ENCODE measurements at regions not wholly inside any gene's neighbourhood (a gene's known extent, or its start where the extent isn't known, plus 50 kb on each side); places are given as distances from the start of the nearest gene placed in this dataset.

DNA sequence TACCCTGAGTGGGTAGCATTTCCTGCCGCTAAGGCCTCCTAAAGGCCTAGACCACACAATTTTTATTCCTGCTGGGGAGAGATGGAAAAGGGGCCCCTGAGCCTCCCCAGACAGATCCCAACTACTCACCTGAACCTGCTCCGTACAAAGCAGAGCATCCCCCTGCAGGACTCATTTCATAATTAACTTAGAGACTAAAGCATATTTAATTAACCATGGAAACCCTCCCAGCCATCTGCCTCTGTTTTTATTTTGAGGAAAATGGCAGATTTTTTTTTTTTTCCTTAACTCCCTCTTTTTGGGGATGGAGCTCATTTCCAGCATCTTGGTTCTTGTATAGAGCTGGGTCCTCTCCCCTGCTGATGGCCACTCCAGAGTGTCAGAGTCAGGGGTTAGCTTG is 96.5 kb upstream of the CRHR1 start:
- DNase-seq (ENCODE audit: low read depth in 2 of 2) = no peak

DNA sequence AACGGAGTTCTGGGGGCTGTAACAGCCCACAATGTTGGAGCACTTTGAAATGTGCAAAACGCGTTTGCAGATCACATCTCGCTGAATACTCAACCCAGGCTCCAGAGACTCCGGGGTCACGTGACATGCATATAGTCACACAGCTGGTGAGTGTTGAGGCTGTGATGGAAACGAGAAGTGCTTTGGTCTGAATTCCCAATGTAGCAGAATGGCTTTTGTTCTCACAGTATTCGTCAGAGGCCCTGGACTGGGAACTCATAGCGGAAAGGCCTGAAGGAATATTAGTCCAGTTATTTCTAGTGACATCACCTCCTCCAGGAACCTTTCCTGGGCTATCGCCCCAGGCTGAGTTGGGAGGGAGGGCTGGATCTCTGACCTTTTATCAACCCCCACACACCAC is 95.8 kb upstream of the CRHR1 start:
- no peak for DNase-seq (ENCODE audit: low read depth in 2 of 2)

DNA sequence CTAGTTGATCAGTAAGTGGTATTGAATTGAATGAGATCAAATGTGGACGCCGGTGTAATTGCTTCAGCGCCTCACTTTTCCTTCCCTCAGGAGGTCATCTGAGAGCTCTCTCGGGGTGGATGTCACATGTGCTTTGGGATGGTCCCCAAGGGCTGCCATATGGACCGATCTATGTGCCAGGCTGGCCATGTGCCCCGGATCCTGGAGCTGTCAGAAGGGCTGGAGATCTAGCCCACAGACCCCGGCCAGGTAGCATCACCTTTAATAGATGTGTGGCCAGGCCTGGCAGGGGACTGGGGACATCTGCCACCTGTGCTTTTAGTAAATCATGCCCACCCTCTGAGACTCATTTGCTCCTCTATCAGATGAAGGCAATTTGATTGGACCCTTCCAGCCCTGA is 95.3 kb upstream of the CRHR1 start:
- DNase-seq (ENCODE audit: low read depth in 2 of 2) = no peak

DNA sequence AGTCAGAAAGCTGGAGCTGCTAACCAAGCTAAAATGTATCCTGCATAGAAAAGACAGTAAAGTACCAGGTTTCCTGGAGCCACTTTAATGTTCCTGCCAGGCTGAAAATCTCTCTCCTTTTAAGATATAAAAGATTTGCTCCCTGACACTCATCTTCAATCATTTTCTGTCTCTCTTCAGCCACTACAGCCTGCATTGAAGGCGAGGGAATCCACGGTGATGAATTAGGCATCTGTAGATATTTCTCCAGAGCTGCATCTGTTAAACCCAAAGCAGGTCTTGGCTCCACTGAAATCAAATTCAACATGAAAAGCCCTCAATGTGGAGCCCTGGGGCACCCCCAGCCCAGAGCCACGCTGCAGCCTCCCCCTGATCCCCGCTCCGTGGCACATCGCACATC is 94.7 kb upstream of the CRHR1 start:
- no peak for DNase-seq (ENCODE audit: low read depth in 2 of 2)

DNA sequence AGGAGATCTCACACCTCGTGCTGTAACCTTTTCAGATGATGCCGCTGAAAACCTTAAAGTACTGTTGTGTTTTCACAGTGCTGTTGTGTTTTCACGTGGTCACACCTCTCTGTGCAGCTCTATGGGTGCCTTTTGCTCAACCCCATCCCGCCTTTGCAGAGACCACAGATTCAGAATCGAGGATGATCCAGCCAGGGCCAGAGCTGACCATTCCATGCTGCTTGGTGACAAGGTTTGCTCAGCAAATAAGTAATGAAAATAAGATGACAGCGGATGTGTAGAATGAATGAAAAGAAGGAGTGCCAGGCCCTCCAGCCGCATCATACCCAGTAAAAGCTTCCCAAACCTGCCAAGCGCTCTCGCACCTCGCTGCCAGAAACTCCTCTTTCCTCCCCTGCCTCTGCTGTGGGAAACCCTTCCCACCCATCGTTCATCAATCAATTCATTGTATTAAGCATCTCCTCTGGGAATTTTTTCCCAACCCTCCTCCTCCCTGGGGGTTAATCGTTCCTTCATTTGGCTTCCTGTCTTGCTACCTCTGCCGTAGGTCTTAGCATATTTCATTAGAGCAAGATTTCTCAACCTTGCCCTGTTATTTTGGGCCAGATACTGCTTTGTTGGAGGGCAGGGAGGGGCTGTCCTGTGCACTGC is 93.4 kb upstream of the CRHR1 start:
- no peak for DNase-seq (ENCODE audit: low read depth in 2 of 2)

DNA sequence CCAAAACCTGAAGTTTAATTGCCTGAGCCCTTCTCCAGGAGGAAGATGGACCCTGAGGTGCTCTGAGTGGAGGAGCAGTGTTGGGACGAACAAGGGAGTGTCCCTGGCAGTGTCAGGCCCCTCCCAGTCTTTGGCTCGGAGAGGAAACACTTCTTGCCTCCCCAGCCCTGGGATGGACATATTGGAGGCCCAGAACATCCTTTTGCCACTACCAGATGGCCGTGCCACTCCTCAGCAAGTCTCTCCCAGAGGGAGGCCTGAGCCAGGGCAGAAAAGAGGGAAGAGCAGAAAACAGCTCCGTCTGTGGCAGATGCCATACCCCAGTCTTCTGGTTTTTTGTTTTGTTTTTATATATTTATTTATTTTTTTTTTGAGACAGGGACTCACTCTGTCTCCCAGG is 91.5 kb upstream of the CRHR1 start:
- DNase-seq (ENCODE audit: low read depth in 2 of 2) = no peak

DNA sequence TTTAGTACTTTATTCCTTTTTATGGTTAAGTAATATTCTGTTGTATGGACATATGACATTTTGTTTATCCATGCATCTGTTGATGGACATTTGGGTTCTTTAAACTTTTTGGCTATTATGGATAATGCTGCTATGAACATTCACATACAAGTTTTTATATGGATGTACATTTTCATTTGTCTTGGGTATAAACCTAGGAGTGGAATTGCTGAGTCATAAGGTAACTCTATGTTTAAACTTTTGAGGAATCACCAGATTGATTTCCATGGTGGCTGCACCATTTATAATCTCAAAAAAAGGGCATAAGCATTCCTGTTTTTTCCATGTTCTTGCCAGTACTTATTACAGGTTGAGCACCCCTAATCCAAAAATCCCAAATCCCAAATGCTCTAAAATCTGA is 90.3 kb upstream of the CRHR1 start:
- DNase-seq (ENCODE audit: low read depth in 2 of 2) = no peak

DNA sequence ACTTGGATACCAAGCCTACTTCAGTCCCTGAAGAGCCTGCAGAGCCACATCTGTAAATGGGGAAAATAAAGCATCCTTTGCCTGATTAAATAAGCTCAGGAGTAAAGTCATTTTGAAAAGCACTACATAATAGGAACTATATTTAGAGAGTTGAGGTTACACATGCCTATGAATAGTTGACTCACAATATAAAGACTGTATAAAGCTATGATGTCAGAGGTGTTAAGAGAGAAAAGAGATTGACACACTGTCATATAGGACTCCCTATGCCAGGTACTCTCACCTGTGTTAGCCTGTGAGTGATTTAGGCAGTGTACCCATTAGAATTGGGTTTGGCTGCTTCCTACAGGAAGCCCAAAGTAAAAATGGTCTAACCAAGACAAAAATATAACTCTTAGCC is 87.7 kb upstream of the CRHR1 start:
- no peak for DNase-seq (ENCODE audit: low read depth in 2 of 2)

DNA sequence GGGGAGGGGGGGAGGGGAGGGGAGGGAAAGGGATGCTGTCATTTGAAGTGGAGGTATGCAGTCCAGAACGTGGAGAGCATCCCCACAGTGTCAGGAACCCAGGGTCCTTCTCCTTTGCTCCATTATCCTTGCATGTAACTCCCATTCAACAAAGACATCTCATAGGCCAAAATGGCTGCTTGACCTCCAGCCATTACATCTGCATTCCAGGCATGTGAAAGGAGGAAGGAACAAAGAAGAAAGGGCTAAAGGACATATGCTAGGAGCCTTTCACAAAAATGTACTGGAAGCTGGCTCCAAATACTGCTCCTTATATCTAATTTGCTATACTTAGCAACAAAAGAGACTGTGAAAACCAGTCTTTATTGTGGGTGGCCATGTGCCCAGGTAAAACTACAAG is 87.0 kb upstream of the CRHR1 start:
- no peak for DNase-seq (ENCODE audit: low read depth in 2 of 2)

DNA sequence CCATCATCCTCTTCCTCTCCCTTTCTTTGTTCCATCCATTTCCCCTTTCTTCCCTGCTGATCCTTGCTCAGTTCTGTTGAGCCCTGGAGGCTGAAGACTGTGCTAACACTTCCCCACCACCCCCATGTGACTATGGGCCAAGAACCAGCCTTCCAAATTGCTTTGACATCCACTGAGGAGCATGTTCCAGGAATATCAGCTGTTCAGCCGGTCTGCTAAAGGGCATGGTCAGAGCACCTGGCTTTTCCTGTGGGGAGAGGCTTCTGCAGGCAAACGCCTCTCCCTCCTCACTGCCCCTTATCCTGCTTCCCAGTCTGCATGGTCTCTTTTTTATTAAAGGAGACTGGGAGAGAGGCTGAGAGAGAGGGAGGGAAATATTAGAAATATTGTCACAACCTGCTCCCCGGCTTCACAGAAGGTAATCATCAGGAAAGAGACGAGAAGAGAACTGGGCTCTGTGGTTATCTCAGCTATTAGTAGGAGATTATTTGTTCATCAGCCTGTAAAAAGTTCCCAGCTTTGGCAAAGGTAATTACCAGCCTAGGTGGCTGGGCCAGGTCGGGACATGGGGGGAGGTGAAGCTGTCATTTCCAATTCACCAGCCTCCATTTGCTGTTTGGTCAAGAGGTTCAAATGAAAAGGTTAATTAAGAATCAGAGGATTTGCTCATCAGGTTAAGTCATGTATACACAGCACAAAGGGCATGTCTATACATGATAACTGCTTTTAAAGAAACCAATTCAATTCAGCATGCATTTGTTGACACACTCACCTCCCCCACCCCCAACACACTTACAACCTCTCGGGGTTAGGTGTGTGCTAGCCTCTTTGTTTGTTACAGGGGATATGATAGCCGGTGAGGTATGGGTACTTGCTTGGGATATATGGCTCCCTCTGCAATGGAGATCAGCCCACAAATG is 83.7 kb upstream of the CRHR1 start:
- no peak for DNase-seq (ENCODE audit: low read depth in 2 of 2)

DNA sequence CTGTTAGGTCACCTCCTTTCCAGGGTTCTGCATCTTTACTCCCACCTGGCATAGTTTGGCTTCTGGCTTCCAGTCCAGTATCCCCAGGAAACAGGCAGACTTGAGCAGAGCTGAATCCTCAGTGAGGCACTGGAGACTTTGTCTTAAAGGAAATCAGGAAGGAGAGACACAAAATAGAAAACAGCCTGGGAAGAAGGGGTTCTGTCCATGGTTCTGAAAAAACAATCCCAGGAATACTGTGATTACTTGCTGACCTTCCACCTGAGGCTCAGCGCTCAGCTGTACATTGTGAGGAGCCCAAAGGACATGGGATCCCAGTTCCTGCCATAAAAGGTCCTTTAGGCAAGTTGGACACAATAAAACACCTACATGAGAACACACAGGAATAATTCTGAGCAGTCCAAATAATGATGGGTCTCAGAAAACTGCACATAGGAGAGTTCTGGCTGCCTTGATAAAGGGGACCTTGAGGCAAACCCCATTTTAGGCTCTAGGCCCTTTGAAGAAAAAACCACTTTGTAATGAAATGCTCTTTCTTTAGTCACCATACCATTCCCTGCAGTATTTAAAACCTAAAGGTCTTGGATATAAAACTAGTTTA is 81.4 kb upstream of the CRHR1 start:
- DNase-seq (ENCODE audit: low read depth in 2 of 2) = no peak

DNA sequence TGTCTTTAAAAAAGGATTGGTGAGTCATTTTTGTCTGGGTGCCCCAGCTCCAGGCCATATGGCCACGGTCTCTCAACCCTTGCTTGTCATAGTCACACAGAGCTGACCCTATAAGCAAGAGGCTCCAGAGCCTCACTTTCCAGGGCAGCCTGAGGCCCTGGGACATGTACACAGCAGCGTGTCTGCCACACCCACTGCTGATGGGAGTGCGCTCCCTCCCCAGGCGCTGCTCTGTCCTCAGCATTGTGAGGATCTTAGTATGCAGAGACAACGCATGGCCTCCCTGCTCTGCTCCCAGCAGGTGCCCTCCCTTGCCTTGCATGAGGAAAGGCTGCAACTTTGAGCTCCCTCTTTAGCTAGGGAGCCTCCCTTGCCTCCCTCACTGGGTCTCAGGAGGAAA is 80.8 kb upstream of the CRHR1 start:
- no peak for DNase-seq (ENCODE audit: low read depth in 2 of 2)

DNA sequence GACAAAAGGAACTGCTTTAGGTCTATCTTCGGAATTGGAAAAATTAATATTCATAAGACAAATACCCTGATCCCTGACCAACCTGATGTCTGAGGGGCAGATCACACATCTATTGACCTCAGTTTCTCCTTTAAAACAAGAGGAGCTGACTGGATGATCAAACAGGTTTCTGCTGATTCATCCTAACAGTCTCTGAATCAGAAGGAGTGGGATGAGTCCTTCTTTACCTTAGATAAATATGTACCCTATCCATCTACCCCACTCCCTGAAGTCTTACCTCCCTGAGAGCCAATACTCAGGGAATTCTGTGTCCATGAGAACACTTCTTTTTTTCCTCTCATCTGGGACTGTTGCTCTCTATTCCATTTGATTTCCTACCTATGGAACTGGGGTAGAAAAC is 80.3 kb upstream of the CRHR1 start:
- no peak for DNase-seq (ENCODE audit: low read depth in 2 of 2)

DNA sequence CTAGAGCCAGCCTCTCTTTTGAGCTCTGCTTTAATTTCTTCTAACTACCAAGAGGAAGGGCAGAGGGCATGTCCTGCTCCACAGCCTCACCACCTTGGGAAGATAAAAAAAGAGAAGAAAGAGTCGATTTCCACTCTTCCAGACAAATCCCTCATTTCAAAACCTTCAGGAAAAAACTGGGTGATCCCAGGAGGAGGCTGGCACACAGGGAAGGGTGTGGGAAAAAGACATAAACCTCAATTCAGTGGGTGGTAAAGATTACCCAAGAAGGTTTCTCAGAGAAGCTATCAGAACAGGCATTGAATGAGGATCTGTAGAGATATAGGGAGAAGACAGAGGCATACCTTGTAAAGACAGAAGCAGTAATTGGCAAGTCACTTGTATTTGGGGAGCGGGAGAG is 79.9 kb upstream of the CRHR1 start:
- no peak for DNase-seq (ENCODE audit: low read depth in 2 of 2)

DNA sequence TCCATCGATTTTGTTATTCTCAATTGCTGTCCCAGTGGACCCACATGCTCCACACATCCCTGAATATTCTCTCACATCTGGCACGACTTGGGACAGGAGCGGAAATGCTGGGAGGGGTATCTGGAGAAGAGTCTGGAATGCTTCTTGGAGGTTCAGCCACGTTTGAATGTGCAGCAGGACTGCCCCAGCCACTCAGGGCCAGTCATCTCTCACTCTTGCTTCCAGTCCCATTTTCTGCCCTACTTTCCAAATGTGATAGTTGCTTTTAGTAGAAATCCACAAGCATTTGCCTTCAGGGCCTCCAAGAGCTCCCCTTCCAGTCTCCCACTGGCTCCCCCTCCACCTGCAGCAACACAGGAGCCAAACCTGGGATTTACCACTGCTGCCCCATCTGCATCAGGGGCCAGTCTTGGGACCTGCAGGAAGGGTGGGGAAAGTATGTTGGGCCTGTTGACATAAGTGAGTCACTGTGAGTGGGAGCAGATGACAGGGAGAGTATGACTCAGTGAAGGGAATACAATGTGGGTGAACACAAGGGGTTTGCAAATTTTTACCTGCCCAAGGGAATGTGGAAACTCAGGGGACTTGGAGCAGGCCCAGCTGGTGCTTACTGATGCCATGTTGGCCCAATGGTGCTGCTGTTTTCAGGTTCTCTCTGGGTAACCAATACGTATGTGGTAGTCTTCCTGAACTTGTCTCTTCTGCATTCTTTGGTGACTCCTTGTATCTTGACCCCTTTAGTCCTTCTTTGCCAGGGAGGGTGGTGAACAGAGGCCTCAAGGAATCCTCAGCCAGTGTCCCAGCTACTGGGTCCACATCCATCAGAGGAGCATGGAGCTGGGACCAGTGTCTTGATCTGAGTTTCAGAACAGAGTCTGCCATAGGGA is 78.8 kb upstream of the CRHR1 start:
- DNase-seq (ENCODE audit: low read depth in 2 of 2) = no peak

DNA sequence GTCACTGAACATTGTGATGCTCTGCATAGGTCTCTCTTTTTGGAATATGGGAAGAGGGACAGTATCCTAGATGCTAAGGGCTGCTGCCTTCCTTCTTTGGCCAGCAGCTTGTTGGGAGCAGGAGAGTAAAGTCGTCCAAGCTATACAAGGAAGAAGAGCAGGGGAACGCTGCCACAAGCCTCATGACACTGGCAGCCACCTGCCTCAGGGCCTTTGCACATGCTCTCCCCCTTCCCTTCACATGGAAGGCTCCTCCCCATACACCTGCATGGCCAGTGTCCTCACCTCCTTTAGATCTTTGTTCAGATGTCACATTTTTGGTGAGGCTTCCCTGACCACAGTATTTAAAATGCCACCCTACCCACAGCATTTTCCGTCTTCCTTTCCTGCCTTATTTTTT is 78.1 kb upstream of the CRHR1 start:
- no peak for DNase-seq (ENCODE audit: low read depth in 2 of 2)

DNA sequence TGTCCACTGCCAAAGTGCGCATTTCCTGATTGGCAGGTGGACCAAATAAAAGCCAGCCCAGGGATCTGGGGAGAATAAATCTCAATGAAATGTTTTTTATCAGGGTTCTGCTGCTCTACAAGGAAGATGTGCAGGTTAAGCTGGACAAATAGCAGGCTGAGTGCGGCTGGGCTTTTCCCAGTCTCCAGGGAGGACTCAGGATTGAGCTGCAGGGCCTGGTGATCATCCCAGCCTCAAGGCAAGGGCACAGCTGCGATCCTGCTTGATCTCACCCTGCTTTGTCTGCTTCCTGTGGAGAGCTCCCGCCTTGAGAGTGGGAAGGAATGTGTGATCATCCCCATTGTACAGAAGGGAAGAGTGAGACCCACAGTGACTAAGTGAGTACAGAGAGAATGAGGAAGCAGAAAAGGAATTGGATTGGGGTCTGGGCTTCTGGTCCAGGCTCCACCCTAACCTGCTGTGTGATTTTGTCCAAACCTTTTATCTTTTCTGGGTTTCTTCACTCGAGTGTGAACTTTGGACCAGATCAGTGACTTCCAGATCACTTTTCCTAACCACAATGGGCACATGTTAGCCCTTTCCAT is 75.3 kb upstream of the CRHR1 start:
- DNase-seq (ENCODE audit: low read depth in 2 of 2) = no peak

DNA sequence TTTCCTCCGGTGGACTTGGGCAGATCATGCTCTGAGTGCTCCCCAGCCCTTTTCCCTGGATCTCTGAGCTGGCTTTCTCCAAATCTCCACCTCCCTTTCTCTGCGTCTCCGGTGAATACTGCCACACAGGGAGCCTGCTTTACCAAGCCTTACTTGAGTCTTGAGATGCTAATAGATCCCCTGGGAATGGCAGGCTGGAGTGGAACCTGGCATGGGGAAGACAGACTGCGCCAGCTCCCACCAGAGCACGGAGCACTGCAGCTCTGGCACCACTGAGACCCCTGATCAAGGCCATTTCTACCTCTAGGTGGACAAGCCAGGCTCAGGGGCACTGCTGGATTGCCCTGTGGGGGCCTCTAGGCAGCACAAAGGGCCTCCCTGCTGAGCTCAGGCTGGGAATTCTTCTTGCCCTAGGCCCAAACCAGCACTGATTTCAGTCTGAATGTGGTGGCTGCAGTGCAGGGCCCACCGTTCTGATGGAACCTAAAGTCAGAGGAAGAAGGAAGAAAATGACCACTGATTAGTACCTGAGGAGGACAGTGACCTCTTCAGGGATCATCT is 74.3 kb upstream of the CRHR1 start:
- DNase-seq (ENCODE audit: low read depth in 2 of 2) = no peak

DNA sequence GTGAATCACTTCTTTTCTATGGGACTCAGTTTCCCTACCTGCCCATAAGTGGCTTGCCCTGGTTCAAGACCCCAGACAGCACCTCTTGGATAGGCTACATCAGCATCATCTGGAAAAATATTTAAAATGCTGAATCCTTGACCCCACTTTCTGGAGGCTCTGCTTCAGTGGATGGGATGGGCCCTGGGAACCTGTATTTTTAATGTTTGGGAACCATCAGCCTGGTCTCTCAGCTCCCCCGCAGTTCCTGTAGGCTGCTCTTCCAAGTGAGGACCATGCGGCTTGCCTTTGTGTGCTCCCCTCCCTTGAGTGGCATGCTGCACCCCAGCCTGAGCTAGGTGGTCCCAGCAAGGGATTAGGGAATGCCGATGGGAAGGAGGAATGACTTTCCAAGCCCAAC is 68.3 kb upstream of the CRHR1 start:
- DNase-seq (ENCODE audit: low read depth in 2 of 2) = no peak

DNA sequence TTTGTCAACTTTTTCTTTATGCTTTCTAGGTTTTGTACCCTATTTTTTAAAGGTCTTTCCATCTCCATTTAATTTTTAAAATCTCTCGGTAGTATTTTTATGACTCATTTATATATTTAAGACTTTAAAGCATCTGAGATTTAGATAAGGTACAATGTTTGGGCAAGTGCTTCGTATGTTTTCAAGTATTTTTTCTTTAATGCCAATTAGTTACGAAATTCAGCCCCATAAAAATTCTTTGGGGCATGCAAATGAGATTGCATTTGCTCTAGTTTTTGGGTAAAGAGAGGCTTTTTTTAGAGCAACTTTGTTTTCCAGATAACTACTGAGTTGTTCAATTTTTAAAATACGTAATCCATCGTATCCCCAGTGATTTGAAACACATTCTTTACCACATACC is 65.3 kb upstream of the CRHR1 start:
- DNase-seq (ENCODE audit: low read depth in 2 of 2) = no peak

DNA sequence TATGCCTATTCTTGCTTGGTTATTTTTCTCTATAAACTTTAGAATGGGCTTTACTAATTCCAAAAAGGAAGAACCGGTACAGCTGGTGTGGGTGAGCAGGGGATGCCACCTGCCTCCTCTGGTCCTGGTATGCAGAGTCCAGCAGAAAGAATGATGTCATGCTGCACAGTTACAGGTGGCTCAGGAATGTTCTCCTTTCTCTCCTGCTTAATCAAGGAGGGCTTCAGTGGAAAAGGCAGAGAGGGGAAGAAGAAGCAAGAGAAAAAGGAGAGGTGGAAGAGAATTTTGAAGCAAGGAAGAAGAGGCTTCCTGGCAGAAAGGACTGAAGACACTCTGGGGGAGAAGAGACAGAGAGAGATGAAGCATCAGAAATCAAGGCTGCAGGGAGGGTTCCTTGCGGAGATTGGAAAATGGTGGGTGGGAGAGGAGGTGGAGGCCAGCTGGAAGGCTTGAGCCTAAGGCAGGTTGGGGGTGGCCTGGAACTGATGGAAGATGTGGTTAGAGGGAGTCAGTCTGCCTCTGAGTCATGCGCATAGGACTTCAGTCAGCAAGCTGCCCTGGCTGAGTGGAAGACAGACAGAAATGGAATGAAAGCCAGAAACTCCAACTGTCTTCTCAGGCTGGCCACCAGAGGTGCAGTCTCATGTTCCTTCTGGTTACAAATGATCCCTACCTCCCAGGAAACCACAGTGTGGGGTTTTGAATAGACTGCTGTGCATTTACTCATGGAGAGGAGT is 64.6 kb upstream of the CRHR1 start:
- no peak for DNase-seq (ENCODE audit: low read depth in 2 of 2)

All from stimulated activated CD8-positive, alpha-beta memory T cell treated with anti-CD3 and anti-CD28 coated beads, Interleukin-7, amount 100 ng/mL, for 4 hours (primary cell).